H1 (cell line): ENCODE measurements at regions not wholly inside any gene's neighbourhood (a gene's known extent, or its start where the extent isn't known, plus 50 kb on each side); places are given as distances from the start of the nearest gene placed in this dataset.

Experiments
- CTCF ChIA-PET: fragments of 300-600 bp; sonication (Branson Sonifier 250); formaldehyde crosslinking; loops from one replicate; lab custom pipeline; 2021; ENCODE audit not compliant: partially characterized antibody; lab: Charles Lee
- POLR2A ChIA-PET: fragments of 300-600 bp; sonication (Branson Sonifier 250); formaldehyde crosslinking; loops from one replicate; lab custom pipeline; 2021; ENCODE audit warnings: inconsistent platforms; ENCODE audit not compliant: partially characterized antibody; lab: Charles Lee
- DNase-seq, 2 experiments: peaks; one replicate each; pipeline versions ENCODE4 v3.0.0 to v3.0.0-alpha.2; 2010 to 2022; ENCODE audit warnings: low spot score in 2 of 2, low read depth in 1 of 2, mixed read lengths in 1 of 2
- FAIRE-seq: peaks from 2 replicates; lab custom pipeline; 2011; peaks lifted over from hg19 to GRCh38; lab: Jason Lieb, UNC
- H2AFZ ChIP-seq: 2 replicates; pipeline ENCODE4 v1.8.1; 2012; ENCODE audit warnings: low read length, inconsistent platforms
- H2AK5ac ChIP-seq: 2 replicates; pipeline ENCODE4 v1.6.1; 2013; ENCODE audit warnings: low read depth, low read length
- H2BK120ac ChIP-seq: replicated peaks from 2 replicates; pipeline ENCODE3; 2013; ENCODE audit warnings: low read depth, low read length, inconsistent platforms
- H2BK12ac ChIP-seq: 2 replicates; pipeline ENCODE4 v1.6.1; 2013; ENCODE audit warnings: low read depth, low read length
- H2BK15ac ChIP-seq: 2 replicates; pipeline ENCODE4 v1.6.1; 2013; ENCODE audit warnings: low read length
- H2BK20ac ChIP-seq: 2 replicates; pipeline ENCODE4 v1.6.1; 2013; ENCODE audit warnings: low read length
- H2BK5ac ChIP-seq: 2 replicates; pipeline ENCODE4 v1.6.1; 2013; ENCODE audit warnings: low read depth, low read length
- H3K14ac ChIP-seq: 2 replicates; pipeline ENCODE4 v1.6.1; 2013; ENCODE audit warnings: inconsistent platforms; ENCODE audit not compliant: insufficient read length
- H3K18ac ChIP-seq: 2 replicates; pipeline ENCODE4 v1.6.1; 2013; ENCODE audit warnings: low read length; ENCODE audit errors: extremely low read depth
- H3K23ac ChIP-seq: 2 replicates; pipeline ENCODE4 v1.6.1; 2013; ENCODE audit warnings: inconsistent platforms; ENCODE audit not compliant: insufficient read length
- H3K23me2 ChIP-seq: 2 replicates; pipeline ENCODE4 v1.6.1; 2013; ENCODE audit warnings: low read depth, low read length
- H3K27ac ChIP-seq: 2 replicates; pipeline ENCODE4 v1.6.1; 2011; ENCODE audit warnings: low read depth, low read length, inconsistent platforms
- H3K27me3 ChIP-seq, 4 experiments: replicated peaks in 1 of 4; 1 replicate in 1 of 4; 2 replicates in 3 of 4; pipeline versions ENCODE4 v1.6.1 to v1.8.1; 2011 to 2013; ENCODE audit warnings: low read length in 3 of 4, mild to moderate bottlenecking in 3 of 4, inconsistent platforms in 2 of 4, mixed read lengths in 2 of 4, moderate library complexity in 1 of 4; ENCODE audit not compliant: control insufficient read depth in 3 of 4, insufficient read depth in 3 of 4; ENCODE audit errors: extremely low read depth in 1 of 4
- H3K36me3 ChIP-seq, 4 experiments: 2 replicates each; pipeline versions ENCODE4 v1.6.1 to v1.8.1; 2011 to 2013; ENCODE audit warnings: mild to moderate bottlenecking in 4 of 4, low read length in 3 of 4, moderate library complexity in 2 of 4, control low read depth in 1 of 4, inconsistent platforms in 1 of 4; ENCODE audit not compliant: insufficient read depth in 4 of 4, control insufficient read depth in 2 of 4
- H3K4ac ChIP-seq: replicated peaks from 2 replicates; pipeline ENCODE3; 2013; ENCODE audit warnings: low read length, low read depth, mixed read lengths, inconsistent platforms; ENCODE audit not compliant: insufficient read length
- H3K4me1 ChIP-seq, 4 experiments: replicated peaks in 1 of 4; 1 replicate in 1 of 4; 2 replicates in 3 of 4; pipeline versions ENCODE4 v1.6.1 to v1.8.1; 2011 to 2013; ENCODE audit warnings: low read length in 3 of 4, inconsistent platforms in 2 of 4, mixed read lengths in 1 of 4; ENCODE audit not compliant: insufficient read depth in 4 of 4, control insufficient read depth in 3 of 4
- H3K4me2 ChIP-seq, 2 experiments: 2 replicates each; pipeline versions ENCODE4 v1.6.1 to v1.8.1; 2011 to 2013; ENCODE audit warnings: low read depth in 2 of 2, low read length in 2 of 2, control low read depth in 1 of 2, inconsistent platforms in 1 of 2, mild to moderate bottlenecking in 1 of 2; ENCODE audit not compliant: insufficient read depth in 1 of 2
- H3K4me3 ChIP-seq, 4 experiments: fragments of 200-600, 300-600 bp in 1 of 4; sonication (generic), shearing (Covaris generic), sonication (Bioruptor Twin) in 1 of 4; 2 replicates each; pipeline versions ENCODE4 v1.5.1 to v1.8.1; 2011 to 2016; ENCODE audit warnings: low read length in 4 of 4, low read depth in 3 of 4, control low read depth in 2 of 4, inconsistent platforms in 2 of 4, mild to moderate bottlenecking in 2 of 4, mixed read lengths in 1 of 4, moderate library complexity in 1 of 4; ENCODE audit not compliant: insufficient read depth in 2 of 4; ENCODE audit errors: extremely low read depth in 1 of 4
- H3K56ac ChIP-seq: replicated peaks from 2 replicates; pipeline ENCODE3; 2013; ENCODE audit warnings: low read depth, mild to moderate bottlenecking, mixed read lengths, low read length, inconsistent platforms; ENCODE audit not compliant: insufficient read length
- H3K79me1 ChIP-seq: 2 replicates; pipeline ENCODE4 v1.6.1; 2013; ENCODE audit warnings: low read depth, low read length, control low read depth
- H3K79me2 ChIP-seq, 2 experiments: 2 replicates each; pipeline versions ENCODE4 v1.6.1 to v1.8.1; 2012 to 2013; ENCODE audit warnings: low read length in 2 of 2, mild to moderate bottlenecking in 2 of 2, inconsistent platforms in 1 of 2; ENCODE audit not compliant: insufficient read depth in 2 of 2, control insufficient read depth in 1 of 2
- H3K9ac ChIP-seq, 4 experiments: replicated peaks in 1 of 4; 1 replicate in 1 of 4; 2 replicates in 3 of 4; pipeline versions ENCODE4 v1.6.1 to v1.8.1; 2011 to 2013; ENCODE audit warnings: low read depth in 3 of 4, low read length in 3 of 4, control low read depth in 2 of 4, mild to moderate bottlenecking in 2 of 4, moderate library complexity in 2 of 4, inconsistent platforms in 1 of 4; ENCODE audit errors: extremely low read depth in 1 of 4
- H3K9me3 ChIP-seq, 2 experiments: 2 replicates each; pipeline versions ENCODE4 v1.6.1 to v1.8.1; 2012 to 2013; ENCODE audit warnings: mild to moderate bottlenecking in 2 of 2, moderate library complexity in 2 of 2, control low read depth in 1 of 2, inconsistent platforms in 1 of 2, low read depth in 1 of 2, low read length in 1 of 2, mixed read lengths in 1 of 2; ENCODE audit not compliant: insufficient read depth in 2 of 2
- H4K20me1 ChIP-seq, 2 experiments: replicated peaks in 1 of 2; 2 replicates each; pipeline versions ENCODE3 to v1.8.1; 2011 to 2013; ENCODE audit warnings: inconsistent platforms in 2 of 2, low read length in 2 of 2, mild to moderate bottlenecking in 1 of 2; ENCODE audit not compliant: insufficient read depth in 2 of 2, control insufficient read depth in 1 of 2
- H4K5ac ChIP-seq: 2 replicates; pipeline ENCODE4 v1.6.1; 2013; ENCODE audit warnings: low read length, low read depth, mixed read lengths, inconsistent platforms; ENCODE audit not compliant: insufficient read length
- H4K8ac ChIP-seq: 2 replicates; pipeline ENCODE4 v1.8.0; 2013; ENCODE audit warnings: mild to moderate bottlenecking, moderate library complexity, low read length, inconsistent platforms; ENCODE audit not compliant: insufficient read depth; ENCODE audit errors: extremely low read depth
- H4K91ac ChIP-seq: replicated peaks from 2 replicates; pipeline ENCODE3; 2013; ENCODE audit warnings: low read length, mixed read lengths, inconsistent platforms; ENCODE audit not compliant: insufficient read length
- BACH1 ChIP-seq: IDR thresholded peaks from 2 replicates; pipeline ENCODE4 v1.6.1; 2012; ENCODE audit warnings: low read length, improper control_type of control experiment
- GTF2F1 ChIP-seq: IDR thresholded peaks from 2 replicates; pipeline ENCODE4 v1.6.1; 2012; ENCODE audit warnings: low read depth, low read length, improper control_type of control experiment, borderline replicate concordance
- JUND ChIP-seq: IDR thresholded peaks from 2 replicates; pipeline ENCODE4 v1.6.1; 2011; ENCODE audit warnings: mild to moderate bottlenecking, improper control_type of control experiment, low read length
- NRF1 ChIP-seq: IDR thresholded peaks from 2 replicates; pipeline ENCODE4 v1.6.1; 2011; ENCODE audit warnings: mild to moderate bottlenecking, low read depth, low read length, improper control_type of control experiment
- POLR2A ChIP-seq, 2 experiments: IDR thresholded peaks; 1 replicate in 1 of 2; 2 replicates in 1 of 2; pipeline ENCODE4 v1.6.1; 2011; ENCODE audit warnings: low read depth in 2 of 2, low read length in 2 of 2, mild to moderate bottlenecking in 2 of 2; ENCODE audit errors: control extremely low read depth in 1 of 2
- RAD21 ChIP-seq, 2 experiments: IDR thresholded peaks in 1 of 2; conservative IDR thresholded peaks in 1 of 2; 2 replicates each; pipeline ENCODE4 v1.6.1; 2011; ENCODE audit warnings: low read depth in 2 of 2, low read length in 2 of 2, improper control_type of control experiment in 1 of 2, inconsistent platforms in 1 of 2, mild to moderate bottlenecking in 1 of 2, moderate library complexity in 1 of 2
- SIX5 ChIP-seq: IDR thresholded peaks from 2 replicates; pipeline ENCODE4 v1.6.1; 2011; ENCODE audit warnings: mild to moderate bottlenecking, low read depth, low read length
- SUZ12 ChIP-seq: fragments of 200-600 bp; sonication (generic); IDR thresholded peaks from 2 replicates; pipeline ENCODE4 v1.6.1; 2012; ENCODE audit warnings: mild to moderate bottlenecking, inconsistent platforms, low read length, moderate library complexity, mixed read lengths
- TAF7 ChIP-seq: optimal IDR thresholded peaks from 2 replicates; pipeline ENCODE3; 2011; ENCODE audit warnings: low read depth, mild to moderate bottlenecking, inconsistent platforms, low read length, moderate library complexity, borderline replicate concordance
- ZNF274 ChIP-seq: IDR thresholded peaks from 2 replicates; pipeline ENCODE4 v1.7.0; 2012; ENCODE audit warnings: low read length, borderline replicate concordance; ENCODE audit errors: extremely low read depth
- WGBS, 2 experiments: shearing (Covaris generic) in 1 of 2; methylation state at CpG; one replicate each; pipeline versions ENCODE4 v1.1.6 to v1.1.7; 2013 to 2015; ENCODE audit warnings: low lambda C conversion rate in 2 of 2, mixed read lengths in 2 of 2, inconsistent platforms in 1 of 2, low coverage in 1 of 2, missing lambda C conversion rate in 1 of 2; ENCODE audit not compliant: insufficient replicate concordance in 2 of 2, insufficient coverage in 1 of 2, insufficient read length in 1 of 2; ENCODE audit errors: extremely low coverage in 1 of 2, missing lambda C conversion rate in 1 of 2; 5-methylcytosine and 5-hydroxymethylcytosine counted together

- H4K8ac ChIP-seq: no peak overlapping the region
- H4K20me1 ChIP-seq: peaks cover 0 to 3% of the 10 kb centered on the region in 2 experiments
- no peak overlapping the region; the same call in 1 of the 2 replicates for H3K18ac ChIP-seq
- ChIA-PET CTCF (interaction anchor here (0.7 to 15.5 kb wide), 16 partner anchors 27 to 103 kb away, joined by 3 to 145 read pairs (median 4); no protein-coding TSS in a partner anchor), POLR2A (interaction anchor here (0.6 to 2.5 kb wide), 9 partner anchors 8 to 150 kb away, joined by 3 to 21 read pairs (median 4); no protein-coding TSS in a partner anchor)
- WGBS, 2 experiments: 56% methylated on average over 17 of the region's 19 CpGs; no CpG with 5 or more reads in 1 of the 2 experiments
- no peak overlapping the region for H3K9ac ChIP-seq
- DNase-seq (no peak), FAIRE-seq (no peak)
- H3K4ac ChIP-seq: no peak overlapping the region
- no peak overlapping the region for H3K56ac ChIP-seq
- peaks cover 35 to 93% (median 77%) of the 10 kb centered on the region in 4 experiments for H3K27me3 ChIP-seq
- H2BK20ac ChIP-seq: 0 out of 2 replicates have a peak overlapping the region, but pooled peaks have one; percentile 3
- H3K79me1 ChIP-seq: no peaks in the 10 kb centered on the region
- no peak overlapping the region for H3K27ac ChIP-seq
- H3K79me2 ChIP-seq: no peaks in the 10 kb centered on the region
- H2BK12ac ChIP-seq: peak overlapping the region; percentile 12; the same call in 1 of the 2 replicates
- no peaks in the 10 kb centered on the region for H3K36me3 ChIP-seq
- no peaks in the 10 kb centered on the region for H3K9me3 ChIP-seq
- no peak overlapping the region for H4K5ac ChIP-seq
- H2AFZ ChIP-seq: no peak overlapping the region
- H4K91ac ChIP-seq: no peak overlapping the region
- peak overlapping the region in 1 of 2 experiments; percentile 8; a peak in 2 of 4 replicates for H3K4me2 ChIP-seq
- H2BK15ac ChIP-seq: peak overlapping the region; percentile 18; the same call in 1 of the 2 replicates
- no peak overlapping the region for H2BK120ac ChIP-seq
- no peak overlapping the region for H3K23ac ChIP-seq
- peaks cover 0 to 20% (median 13%) of the 10 kb centered on the region in 4 experiments; a peak in 6 of 7 replicates for H3K4me1 ChIP-seq
- H2AK5ac ChIP-seq: no peak overlapping the region
- H3K14ac ChIP-seq: no peak overlapping the region
- H2BK5ac ChIP-seq: no peak overlapping the region
- H3K4me3 ChIP-seq: 0 out of 8 replicates have a peak overlapping the region, but pooled peaks of 1 of the 4 experiments have one; percentile 10
- no peaks in the 10 kb centered on the region for H3K23me2 ChIP-seq
- TF ChIP-seq SUZ12: peak; percentile 45; the same call in 1 of the 2 replicates
- TF ChIP-seq ZNF274: no peak
- no peak for TF ChIP-seq JUND
- no peak for TF ChIP-seq BACH1
- TF ChIP-seq SIX5: no peak
- TF ChIP-seq GTF2F1: no peak
- TF ChIP-seq POLR2A (IDR thresholded peaks at IDR 0.05; ENCODE audit: control extremely low read depth in 1 of 2, low read depth in 2 of 2, low read length in 2 of 2): no peak
- no peak for TF ChIP-seq RAD21 (IDR thresholded peaks at IDR 0.05 in 1 of 2, conservative IDR thresholded peaks at IDR 0.05 in 1 of 2; ENCODE audit: low read depth in 2 of 2, low read length in 2 of 2)
- TF ChIP-seq NRF1: no peak
- no peak for TF ChIP-seq TAF7
These were observed 55.4 kb upstream of the POLG start for GRCh38 chr15:89389841-89390603.
